ENCODE measurements at regions not wholly inside any gene's neighbourhood (a gene's known extent, or its start where the extent isn't known, plus 50 kb on each side); places are given as distances from the start of the nearest gene placed in this dataset.

- H3K27me3 ChIP-seq (replicated peaks in 1 of 4; ENCODE audit: control extremely low read depth in 1 of 4, control insufficient read depth in 3 of 4, insufficient read depth in 4 of 4, low read length in 3 of 4) = peaks cover 0 to 5% (median 2%) of the 10 kb centered on the region in 4 experiments
- no peak for ATAC-seq (ENCODE audit: low read depth)
- no peak overlapping the region for H3K4me3 ChIP-seq (ENCODE audit: control extremely low read depth in 1 of 5, extremely low read depth in 1 of 5, insufficient read depth in 1 of 5, low read depth in 2 of 5, low read length in 4 of 5)
- Mint-ChIP-seq H3K9me3 (ENCODE audit: insufficient read depth) (peaks cover 9% of the 10 kb centered on the region), H3K27ac (no peak overlapping the region), H3K27me3 (peaks cover 39% of the 10 kb centered on the region), H3K4me3 (no peak overlapping the region), H3K4me1 (no peaks in the 10 kb centered on the region)
- no peaks in the 10 kb centered on the region for H3K36me3 ChIP-seq (replicated peaks in 1 of 2; ENCODE audit: control extremely low read depth in 1 of 2, control insufficient read depth in 1 of 2, extremely low read depth in 1 of 2, insufficient read depth in 2 of 2, low read length in 1 of 2)
- H3K79me2 ChIP-seq (ENCODE audit: control insufficient read depth, insufficient read depth, low read length) = no peaks in the 10 kb centered on the region
- ChIA-PET POLR2A (no interaction called here), CTCF (no interaction called here)
- H3K9ac ChIP-seq (ENCODE audit: low read length) = no peak overlapping the region
- WGBS (ENCODE audit: insufficient coverage) = no CpG with 5 or more reads among the region's 2 CpGs
- no peak overlapping the region for H3K27ac ChIP-seq (ENCODE audit: low read length in 2 of 2)
- no peak overlapping the region for H2AFZ ChIP-seq (ENCODE audit: insufficient read depth, low read depth, low read length, poor library complexity, severe bottlenecking)
- DNase-seq = no peak
- peaks cover 1 to 7% (median 6%) of the 10 kb centered on the region in 3 donors for H3K9me3 ChIP-seq (ENCODE audit: control extremely low read depth in 1 of 3, control insufficient read depth in 2 of 3, insufficient read depth in 1 of 3, low read length in 2 of 3)
- H3K4me2 ChIP-seq (replicated peaks; ENCODE audit: low read depth, low read length, poor library complexity, severe bottlenecking) = no peak overlapping the region
- H3K4me1 ChIP-seq (ENCODE audit: control insufficient read depth in 2 of 2, insufficient read depth in 2 of 2, low read length in 2 of 2) = no peaks in the 10 kb centered on the region
- TF ChIP-seq CTCF (IDR thresholded peaks at IDR 0.05) (no peak), EZH2 (IDR thresholded peaks at IDR 0.05; ENCODE audit: borderline replicate concordance, insufficient read depth, low read depth, low read length, poor library complexity, severe bottlenecking) (no peak)
- intact Hi-C loops (cut with micrococcal nuclease) = no loop called here
- H4K20me1 ChIP-seq (ENCODE audit: control insufficient read depth, insufficient read depth, low read length, poor library complexity, severe bottlenecking) = no peaks in the 10 kb centered on the region
Observed at GRCh38 chr2:217199255-217199630, 339.4 kb upstream of the TNP1 start.

- Mint-ChIP-seq H3K27ac (no peak overlapping the region), H3K9me3 (ENCODE audit: insufficient read depth) (peaks cover 3% of the 10 kb centered on the region), H3K27me3 (peaks cover 46% of the 10 kb centered on the region), H3K4me1 (no peaks in the 10 kb centered on the region), H3K4me3 (no peak overlapping the region)
- H2AFZ ChIP-seq (ENCODE audit: insufficient read depth, low read depth, low read length, poor library complexity, severe bottlenecking) = no peak overlapping the region
- no peaks in the 10 kb centered on the region for H3K36me3 ChIP-seq (replicated peaks in 1 of 2; ENCODE audit: control extremely low read depth in 1 of 2, control insufficient read depth in 1 of 2, extremely low read depth in 1 of 2, insufficient read depth in 2 of 2, low read length in 1 of 2)
- no peak for TF ChIP-seq EZH2 (IDR thresholded peaks at IDR 0.05; ENCODE audit: borderline replicate concordance, insufficient read depth, low read depth, low read length, poor library complexity, severe bottlenecking)
- no peak for TF ChIP-seq CTCF (IDR thresholded peaks at IDR 0.05)
- DNase-seq (no peak), ATAC-seq (ENCODE audit: low read depth) (no peak)
- ChIA-PET POLR2A (no interaction called here), CTCF (no interaction called here)
- intact Hi-C loops (cut with micrococcal nuclease) = no loop called here
- H3K9me3 ChIP-seq (ENCODE audit: control extremely low read depth in 1 of 3, control insufficient read depth in 2 of 3, insufficient read depth in 1 of 3, low read length in 2 of 3) = peaks cover 0 to 7% (median 2%) of the 10 kb centered on the region in 3 donors
- H3K4me1 ChIP-seq (ENCODE audit: control insufficient read depth in 2 of 2, insufficient read depth in 2 of 2, low read length in 2 of 2) = no peaks in the 10 kb centered on the region
- no peak overlapping the region for H3K4me3 ChIP-seq (ENCODE audit: control extremely low read depth in 1 of 5, extremely low read depth in 1 of 5, insufficient read depth in 1 of 5, low read depth in 2 of 5, low read length in 4 of 5)
- peaks cover 0 to 8% (median 4%) of the 10 kb centered on the region in 4 experiments for H3K27me3 ChIP-seq (replicated peaks in 1 of 4; ENCODE audit: control extremely low read depth in 1 of 4, control insufficient read depth in 3 of 4, insufficient read depth in 4 of 4, low read length in 3 of 4)
- whole genome bisulfite sequencing (ENCODE audit: insufficient coverage) = 92% methylated on average over 7 of the region's 7 CpGs
- H4K20me1 ChIP-seq (ENCODE audit: control insufficient read depth, insufficient read depth, low read length, poor library complexity, severe bottlenecking) = no peaks in the 10 kb centered on the region
- no peak overlapping the region for H3K9ac ChIP-seq (ENCODE audit: low read length)
- H3K4me2 ChIP-seq (replicated peaks; ENCODE audit: low read depth, low read length, poor library complexity, severe bottlenecking) = no peak overlapping the region
- no peak overlapping the region for H3K27ac ChIP-seq (ENCODE audit: low read length in 2 of 2)
- no peaks in the 10 kb centered on the region for H3K79me2 ChIP-seq (ENCODE audit: control insufficient read depth, insufficient read depth, low read length)
Observed at GRCh38 chr2:217195658-217196446, 336.0 kb upstream of the TNP1 start.
